ENCODE measurements at regions not wholly inside any gene's neighbourhood (a gene's known extent, or its start where the extent isn't known, plus 50 kb on each side); places are given as distances from the start of the nearest gene placed in this dataset.

- no peak overlapping the region for H3K4me3 Mint-ChIP-seq
- peaks cover 2 to 5% (median 2%) of the 10 kb centered on the region in 3 donors for H3K27me3 Mint-ChIP-seq (ENCODE audit: low read depth in 3 of 3)
- no peaks in the 10 kb centered on the region for H3K36me3 Mint-ChIP-seq
- no peak overlapping the region for H3K27ac Mint-ChIP-seq
- H3K4me1 Mint-ChIP-seq = no peaks in the 10 kb centered on the region
- peaks cover 2 to 5% (median 3%) of the 10 kb centered on the region in 6 donors for H3K9me3 Mint-ChIP-seq
- no peak for DNase-seq
These were observed 626.4 kb upstream of the NOX3 start for GRCh38 chr6:156082012-156082411.

GRCh38 chr6:156080371-156080770 lies 624.7 kb upstream of the NOX3 start:
- H3K36me3 Mint-ChIP-seq = no peaks in the 10 kb centered on the region
- H3K4me1 Mint-ChIP-seq = no peaks in the 10 kb centered on the region
- H3K9me3 Mint-ChIP-seq = no peaks in the 10 kb centered on the region
- peaks cover 0 to 2% (median 2%) of the 10 kb centered on the region in 3 donors for H3K27me3 Mint-ChIP-seq (ENCODE audit: low read depth in 3 of 3)
- no peak overlapping the region for H3K27ac Mint-ChIP-seq
- DNase-seq = no peak
- no peak overlapping the region for H3K4me3 Mint-ChIP-seq

- Mint-ChIP-seq H3K27ac (no peak overlapping the region), H3K4me1 (no peaks in the 10 kb centered on the region), H3K9me3 (peaks cover 0 to 2% (median 0%) of the 10 kb centered on the region in 6 donors), H3K36me3 (no peaks in the 10 kb centered on the region), H3K4me3 (no peak overlapping the region), H3K27me3 (ENCODE audit: low read depth in 3 of 3) (peaks cover 0 to under 1% (median 0%) of the 10 kb centered on the region in 3 donors)
- DNase-seq = no peak
These were observed 613.2 kb upstream of the NOX3 start for GRCh38 chr6:156068881-156069280.

GRCh38 chr6:156065849-156066248 lies 610.2 kb upstream of the NOX3 start:
- Mint-ChIP-seq H3K4me1 (no peaks in the 10 kb centered on the region), H3K36me3 (no peaks in the 10 kb centered on the region), H3K9me3 (peaks cover 0 to 2% (median 0%) of the 10 kb centered on the region in 6 donors), H3K27me3 (ENCODE audit: low read depth in 3 of 3) (peaks cover 0 to 2% (median 2%) of the 10 kb centered on the region in 3 donors), H3K4me3 (no peak overlapping the region), H3K27ac (no peak overlapping the region)
- no peak for DNase-seq

- Mint-ChIP-seq H3K27ac (no peak overlapping the region), H3K27me3 (ENCODE audit: low read depth in 3 of 3) (peaks cover 0 to 4% (median 2%) of the 10 kb centered on the region in 3 donors), H3K4me1 (no peaks in the 10 kb centered on the region)
These were observed 606.5 kb upstream of the NOX3 start for GRCh38 chr6:156062091-156062563.

GRCh38 chr6:156061465-156061864 lies 605.8 kb upstream of the NOX3 start:
- Mint-ChIP-seq H3K9me3 (peaks cover 0 to 11% (median 0%) of the 10 kb centered on the region in 6 donors), H3K27me3 (ENCODE audit: low read depth in 3 of 3) (peaks cover 0 to 4% (median 2%) of the 10 kb centered on the region in 3 donors), H3K4me3 (no peak overlapping the region), H3K4me1 (no peaks in the 10 kb centered on the region), H3K36me3 (no peaks in the 10 kb centered on the region), H3K27ac (no peak overlapping the region)
- DNase-seq = no peak

More at GRCh38 chr6:156062091-156062563, 606.5 kb upstream of the NOX3 start:
- no peak overlapping the region for H3K4me3 Mint-ChIP-seq
- peaks cover 0 to 5% (median 0%) of the 10 kb centered on the region in 6 donors for H3K9me3 Mint-ChIP-seq
- no peaks in the 10 kb centered on the region for H3K36me3 Mint-ChIP-seq
- no peak for DNase-seq

GRCh38 chr6:156060013-156060412 lies 604.4 kb upstream of the NOX3 start:
- Mint-ChIP-seq H3K4me1 (no peaks in the 10 kb centered on the region), H3K36me3 (no peaks in the 10 kb centered on the region), H3K27ac (no peak overlapping the region), H3K27me3 (ENCODE audit: low read depth in 3 of 3) (peaks cover 0 to 4% (median 2%) of the 10 kb centered on the region in 3 donors), H3K9me3 (peaks cover 0 to 17% (median 1%) of the 10 kb centered on the region in 6 donors), H3K4me3 (no peak overlapping the region)
- peak in 1 of 3 donors; percentile 3 for DNase-seq

GRCh38 chr6:156058356-156058755 lies 602.7 kb upstream of the NOX3 start:
- no peak for DNase-seq
- peaks cover 0 to 3% (median 2%) of the 10 kb centered on the region in 3 donors for H3K27me3 Mint-ChIP-seq (ENCODE audit: low read depth in 3 of 3)
- no peak overlapping the region for H3K27ac Mint-ChIP-seq
- H3K4me3 Mint-ChIP-seq = no peak overlapping the region
- peaks cover 0 to 17% (median 1%) of the 10 kb centered on the region in 6 donors for H3K9me3 Mint-ChIP-seq
- no peaks in the 10 kb centered on the region for H3K36me3 Mint-ChIP-seq
- no peaks in the 10 kb centered on the region for H3K4me1 Mint-ChIP-seq

GRCh38 chr6:156057869-156058268 lies 602.2 kb upstream of the NOX3 start:
- no peaks in the 10 kb centered on the region for H3K4me1 Mint-ChIP-seq
- H3K27me3 Mint-ChIP-seq (ENCODE audit: low read depth in 3 of 3) = peaks cover 0 to 3% (median 2%) of the 10 kb centered on the region in 3 donors
- peaks cover 0 to 17% (median 1%) of the 10 kb centered on the region in 6 donors for H3K9me3 Mint-ChIP-seq
- no peak overlapping the region for H3K4me3 Mint-ChIP-seq
- no peaks in the 10 kb centered on the region for H3K36me3 Mint-ChIP-seq
- no peak for DNase-seq
- H3K27ac Mint-ChIP-seq = no peak overlapping the region

- no peak overlapping the region for H3K27ac Mint-ChIP-seq
- H3K4me1 Mint-ChIP-seq = no peaks in the 10 kb centered on the region
- H3K9me3 Mint-ChIP-seq = peaks cover 0 to 17% (median 2%) of the 10 kb centered on the region in 6 donors
- H3K27me3 Mint-ChIP-seq (ENCODE audit: low read depth in 3 of 3) = peaks cover 0 to 4% (median 0%) of the 10 kb centered on the region in 3 donors
- H3K36me3 Mint-ChIP-seq = no peaks in the 10 kb centered on the region
- H3K4me3 Mint-ChIP-seq = no peak overlapping the region
- DNase-seq = no peak
These were observed 600.4 kb upstream of the NOX3 start for GRCh38 chr6:156056085-156056484.

- H3K4me3 Mint-ChIP-seq = no peak overlapping the region
These were observed 598.0 kb upstream of the NOX3 start for GRCh38 chr6:156053626-156054025.

GRCh38 chr6:156046841-156047449 lies 591.3 kb upstream of the NOX3 start:
- peaks cover 0 to 10% (median under 1%) of the 10 kb centered on the region in 6 donors for H3K9me3 Mint-ChIP-seq
- H3K36me3 Mint-ChIP-seq = no peaks in the 10 kb centered on the region
- H3K4me3 Mint-ChIP-seq = no peak overlapping the region
- H3K27me3 Mint-ChIP-seq (ENCODE audit: low read depth in 3 of 3) = peaks cover under 1 to 6% (median 3%) of the 10 kb centered on the region in 3 donors
- H3K27ac Mint-ChIP-seq = no peak overlapping the region
- no peak for DNase-seq
- no peaks in the 10 kb centered on the region for H3K4me1 Mint-ChIP-seq

More at GRCh38 chr6:156053626-156054025, 598.0 kb upstream of the NOX3 start:
- Mint-ChIP-seq H3K27me3 (ENCODE audit: low read depth in 3 of 3) (peaks cover 0 to 4% (median 0%) of the 10 kb centered on the region in 3 donors), H3K4me1 (no peaks in the 10 kb centered on the region), H3K36me3 (no peaks in the 10 kb centered on the region), H3K27ac (no peak overlapping the region), H3K9me3 (peaks cover 0 to 20% (median 2%) of the 10 kb centered on the region in 6 donors)
- no peak for DNase-seq

- Mint-ChIP-seq H3K36me3 (no peaks in the 10 kb centered on the region), H3K27me3 (ENCODE audit: low read depth in 3 of 3) (peaks cover 0 to 6% (median 3%) of the 10 kb centered on the region in 3 donors), H3K27ac (no peak overlapping the region), H3K4me1 (no peaks in the 10 kb centered on the region), H3K9me3 (peaks cover 0 to 10% (median 0%) of the 10 kb centered on the region in 6 donors), H3K4me3 (no peak overlapping the region)
- no peak for DNase-seq
These were observed 590.6 kb upstream of the NOX3 start for GRCh38 chr6:156046268-156046665.

- Mint-ChIP-seq H3K9me3 (peaks cover 0 to 10% (median 0%) of the 10 kb centered on the region in 6 donors), H3K27me3 (ENCODE audit: low read depth in 3 of 3) (peaks cover 0 to 6% (median 3%) of the 10 kb centered on the region in 3 donors), H3K4me1 (no peaks in the 10 kb centered on the region), H3K4me3 (no peak overlapping the region), H3K27ac (no peak overlapping the region), H3K36me3 (no peaks in the 10 kb centered on the region)
- no peak for DNase-seq
These were observed 590.0 kb upstream of the NOX3 start for GRCh38 chr6:156045401-156046267.
